Activated CD4-positive, alpha-beta T cell treated with anti-CD3 and anti-CD28 coated beads, Interleukin-2, amount 50 U/mL, for 16 hours (primary cell): ENCODE measurements at regions not wholly inside any gene's neighbourhood (a gene's known extent, or its start where the extent isn't known, plus 50 kb on each side); places are given as distances from the start of the nearest gene placed in this dataset.
A peak's percentile ranks its signal among the peaks of the same experiment; 100 is the strongest.
"Not testable (repeated sequence)": the region's sequence is repeated elsewhere in the genome, so short reads cannot be mapped to it uniquely, and the experiment has no call there.

Experiments
- DNase-seq: peaks from one replicate; pipeline ENCODE4 v3.0.0-alpha.2; 2020

DNA sequence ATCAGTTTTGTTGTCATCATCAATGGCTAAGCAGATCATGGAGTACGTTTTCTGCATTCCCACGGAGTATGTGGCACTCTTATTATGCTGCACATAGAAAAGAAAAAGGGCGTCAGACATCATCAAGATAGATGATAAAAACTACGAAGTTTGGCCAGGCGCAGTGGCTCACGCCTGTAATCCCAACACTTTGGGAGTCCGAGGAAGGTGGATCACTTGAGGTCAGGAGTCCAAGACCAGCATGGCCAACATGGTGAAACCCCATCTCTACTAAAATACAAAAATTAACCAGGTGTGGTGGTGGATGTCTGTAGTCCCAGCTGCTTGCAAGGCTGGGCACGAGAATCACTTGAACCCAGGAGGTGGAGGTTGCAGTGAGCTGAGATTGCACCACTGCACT is 312.8 kb downstream of the GOLGA6L6 start:
- DNase-seq: not testable (repeated sequence)

DNA sequence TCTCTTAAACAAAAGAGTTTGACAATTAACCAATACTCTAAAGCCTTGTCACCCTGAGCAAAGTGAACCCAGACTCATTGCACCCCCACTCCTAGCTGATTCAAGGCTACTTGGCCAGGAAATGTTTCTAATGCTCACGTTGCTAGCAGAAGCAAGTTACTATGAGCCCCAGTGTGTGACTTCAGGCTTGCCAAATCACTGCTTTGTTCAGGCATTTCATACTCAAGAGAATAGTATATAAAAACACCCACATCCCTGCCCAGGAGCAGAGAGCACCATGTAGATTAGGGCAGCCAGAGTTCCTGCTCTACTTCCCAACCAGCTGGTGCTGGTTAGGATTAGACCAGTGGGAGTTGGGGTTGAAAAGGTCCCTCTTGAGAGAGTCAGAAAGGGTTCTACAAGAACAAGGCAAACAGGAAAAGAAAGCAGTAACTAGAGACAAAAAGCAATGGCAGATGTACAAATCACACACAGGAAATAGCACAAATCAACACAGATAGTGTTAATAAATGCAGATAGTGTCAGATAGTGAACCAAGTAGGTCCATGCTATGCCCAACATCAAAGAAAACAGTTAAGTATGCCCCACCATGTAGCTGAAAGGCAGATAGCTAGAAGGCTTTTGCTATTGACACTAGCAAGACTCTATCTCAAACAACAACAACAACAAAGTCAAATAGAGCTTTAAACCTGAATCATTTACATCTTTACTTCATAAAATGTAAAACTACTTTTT is 314.3 kb downstream of the GOLGA6L6 start:
- not testable (repeated sequence) for DNase-seq

DNA sequence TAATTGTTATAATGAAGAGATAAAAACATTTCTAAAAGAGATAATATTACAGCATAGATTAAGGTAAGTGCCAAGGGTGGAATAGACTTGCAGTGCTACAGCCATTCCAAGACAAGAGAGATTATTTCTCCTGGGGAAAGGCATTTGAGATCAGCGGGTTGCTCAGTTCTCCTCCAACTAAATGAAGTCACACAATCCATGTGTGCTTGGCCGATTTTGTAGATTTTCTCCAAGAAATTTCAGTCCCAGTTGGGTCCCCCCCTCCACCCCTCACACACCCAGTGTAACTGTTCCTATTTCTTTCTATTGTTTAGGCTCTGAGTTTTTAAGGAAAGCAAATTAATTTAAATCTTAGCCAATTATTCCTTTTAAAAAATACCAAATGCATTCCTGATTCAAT is 315.1 kb downstream of the GOLGA6L6 start:
- not testable (repeated sequence) for DNase-seq

DNA sequence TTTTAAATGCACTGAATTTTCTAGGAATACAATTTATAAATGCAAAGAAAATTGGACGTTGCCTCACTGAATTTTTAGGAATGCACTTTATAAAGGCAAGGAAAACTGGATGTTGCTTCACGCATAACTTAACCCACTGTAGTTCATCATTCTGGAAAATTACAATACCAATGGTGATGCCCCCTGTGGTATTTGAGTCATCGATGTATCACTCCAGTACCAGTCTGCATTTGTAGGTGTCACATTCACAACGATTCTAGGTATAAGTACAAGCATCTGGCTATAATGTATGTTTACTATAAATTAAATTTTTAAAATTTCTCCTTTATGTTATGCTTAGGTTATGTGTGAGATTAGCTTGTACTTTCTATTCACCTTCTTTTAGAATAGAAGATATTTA is 320.5 kb downstream of the GOLGA6L6 start:
- not testable (repeated sequence) for DNase-seq

DNA sequence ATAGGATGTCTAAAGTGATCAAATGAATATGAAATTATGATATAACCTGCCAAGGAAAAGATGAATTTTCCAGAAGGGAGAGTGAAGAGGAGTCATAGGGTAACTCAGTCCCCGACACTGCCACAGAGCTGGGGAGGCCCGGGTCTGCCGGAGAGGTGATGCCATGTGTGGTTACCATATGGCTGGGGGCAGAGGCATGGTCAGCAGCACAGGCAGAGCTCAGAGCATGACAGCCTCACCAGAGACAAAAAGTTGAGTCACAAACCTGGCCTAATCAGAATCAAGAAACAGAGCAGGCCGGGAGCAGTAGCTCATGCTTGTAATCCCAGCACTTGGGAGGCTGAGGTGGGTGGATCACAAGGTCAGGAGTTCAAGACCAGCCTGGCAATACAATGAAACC is 322.4 kb downstream of the GOLGA6L6 start:
- DNase-seq: not testable (repeated sequence)

DNA sequence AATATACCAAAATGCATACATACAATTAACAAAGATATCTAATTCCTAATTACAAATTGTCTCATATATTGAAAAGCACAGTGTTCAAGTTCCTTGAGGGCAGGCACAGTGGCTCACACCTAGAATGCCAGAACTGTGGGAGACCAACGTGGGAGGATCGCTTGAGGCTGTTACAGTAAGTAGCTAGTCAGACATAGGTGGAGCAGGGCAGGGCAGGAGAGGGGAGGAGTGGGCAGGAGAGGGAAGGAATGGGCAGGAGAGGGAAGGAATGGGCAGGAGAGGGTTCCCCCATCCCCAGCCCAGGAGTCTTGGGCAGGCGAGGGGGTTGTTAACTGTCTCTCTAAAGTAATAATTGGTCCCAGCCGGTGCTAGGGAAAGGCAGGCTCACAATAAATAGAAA is 325.9 kb downstream of the GOLGA6L6 start:
- not testable (repeated sequence) for DNase-seq

DNA sequence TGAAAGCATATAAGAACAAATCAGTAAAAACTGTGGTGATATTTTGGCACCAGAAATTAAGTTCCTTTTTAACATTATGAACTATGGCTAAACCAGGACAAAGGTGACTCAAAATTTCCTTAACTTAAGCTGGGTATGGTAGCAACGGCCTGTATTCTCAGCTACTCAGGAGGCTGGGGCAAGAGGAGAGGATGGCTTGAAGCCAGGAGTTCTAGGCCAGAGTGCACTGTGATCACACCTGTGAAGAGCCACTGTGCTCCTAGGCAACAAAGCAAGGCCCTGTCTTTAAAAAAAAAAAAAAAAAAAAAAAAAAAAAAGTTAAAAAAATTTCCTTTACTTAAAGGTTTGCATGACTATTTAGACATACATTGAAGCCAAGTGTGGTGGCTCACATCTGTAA is 327.5 kb downstream of the GOLGA6L6 start:
- DNase-seq: not testable (repeated sequence)

DNA sequence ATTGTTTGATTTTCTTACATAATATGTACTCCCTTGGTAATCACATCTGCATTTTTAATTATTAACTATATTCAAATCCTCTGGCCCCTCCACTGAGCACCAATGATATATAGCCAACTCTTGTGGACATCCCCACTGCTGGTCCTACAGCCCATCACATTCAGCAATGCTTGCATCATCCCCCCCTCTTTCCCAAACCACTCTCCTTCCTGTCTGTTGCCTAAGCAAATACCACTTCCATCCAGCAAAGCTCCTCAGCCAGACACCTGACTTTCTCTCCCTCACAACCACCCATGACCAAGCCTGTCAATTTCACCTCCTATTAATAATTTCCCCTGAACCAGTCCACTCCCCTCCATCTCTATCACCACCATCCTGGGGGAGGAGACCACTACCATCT is 330.1 kb downstream of the GOLGA6L6 start:
- not testable (repeated sequence) for DNase-seq

DNA sequence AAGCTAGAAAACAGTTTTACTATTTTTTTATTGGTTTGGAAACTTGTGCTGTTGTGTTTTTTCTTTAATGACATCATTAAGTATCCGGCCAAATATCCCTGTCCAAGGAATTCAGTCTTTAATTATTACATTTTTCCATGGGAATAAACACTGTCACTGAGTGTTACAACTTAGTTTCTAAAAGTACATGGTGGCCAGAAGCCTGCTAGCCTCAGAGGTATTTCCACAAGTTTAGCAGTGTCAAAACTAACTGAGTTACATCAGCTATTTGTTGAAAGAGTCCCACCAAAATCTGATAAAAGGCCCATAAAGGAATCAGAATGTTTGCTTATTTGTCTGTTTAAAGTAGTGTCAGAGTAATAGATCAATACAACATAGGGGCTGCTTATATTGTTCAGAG is 331.6 kb downstream of the GOLGA6L6 start:
- not testable (repeated sequence) for DNase-seq

DNA sequence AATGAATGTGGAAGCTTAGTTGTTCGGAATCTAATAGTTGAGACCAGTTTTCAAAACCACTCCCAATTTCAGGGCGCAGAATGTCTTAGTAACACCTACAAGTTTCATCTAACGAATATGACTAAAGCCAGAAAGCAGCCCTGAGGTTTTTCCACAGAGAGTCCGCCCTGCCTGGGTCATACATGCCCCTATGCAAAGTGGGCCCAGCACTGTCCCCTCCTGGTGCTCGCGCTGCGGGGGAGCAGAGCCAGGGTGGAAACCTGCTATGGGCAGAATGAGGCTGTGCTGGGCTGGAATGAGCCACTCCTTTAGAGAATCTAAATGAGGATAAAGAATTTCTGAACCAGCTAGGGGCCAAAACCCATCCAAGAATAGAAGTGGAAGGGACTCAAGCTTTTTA is 334.0 kb downstream of the GOLGA6L6 start:
- DNase-seq: not testable (repeated sequence)

DNA sequence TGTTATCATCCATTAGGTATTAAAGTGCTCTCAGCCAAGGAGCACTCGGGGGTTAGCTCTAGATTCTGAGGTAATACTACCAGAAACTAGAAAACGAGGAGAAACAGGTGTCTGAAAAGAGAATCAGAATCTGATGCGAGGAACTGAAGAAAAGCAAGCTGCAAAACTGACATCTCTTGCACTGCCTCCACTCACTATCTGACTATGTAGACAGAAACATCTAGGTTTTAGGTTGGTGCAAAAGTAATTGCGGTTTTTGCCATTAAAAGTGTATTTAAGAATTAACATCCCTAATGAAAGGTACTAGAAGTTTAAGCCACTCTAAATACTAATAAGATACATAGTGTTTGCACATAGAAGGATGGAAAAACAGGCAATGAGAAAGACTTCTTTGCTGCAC is 334.4 kb downstream of the GOLGA6L6 start:
- DNase-seq: not testable (repeated sequence)

DNA sequence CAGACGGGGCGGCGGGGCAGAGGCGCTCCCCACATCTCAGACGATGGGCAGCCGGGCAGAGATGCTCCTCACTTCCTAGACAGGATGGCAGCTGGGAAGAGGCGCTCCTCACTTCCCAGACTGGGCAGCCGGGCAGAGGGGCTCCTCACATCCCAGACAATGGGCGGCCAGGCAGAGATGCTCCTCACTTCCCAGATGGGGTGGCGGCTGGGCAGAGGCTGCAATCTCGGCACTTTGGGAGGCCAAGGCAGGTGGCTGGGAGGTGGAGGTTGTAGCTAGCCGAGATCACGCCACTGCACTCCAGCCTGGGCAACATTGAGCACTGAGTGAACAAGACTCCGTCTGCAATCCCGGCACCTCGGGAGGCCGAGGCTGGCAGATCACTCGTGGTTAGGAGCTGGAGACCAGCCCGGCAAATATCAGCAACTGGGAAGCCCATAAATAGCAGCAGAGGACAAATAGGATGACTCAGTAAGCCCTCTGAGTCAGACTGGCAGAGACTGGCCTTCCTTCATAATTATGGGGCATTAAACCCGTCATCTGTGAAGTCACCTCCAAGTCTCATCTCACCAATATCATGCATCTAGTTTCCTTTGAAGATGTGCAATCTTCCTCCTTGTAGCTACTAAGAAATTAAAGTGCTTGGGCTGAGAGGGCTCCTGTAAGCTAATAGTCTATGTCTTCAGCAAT is 337.3 kb downstream of the GOLGA6L6 start:
- not testable (repeated sequence) for DNase-seq

DNA sequence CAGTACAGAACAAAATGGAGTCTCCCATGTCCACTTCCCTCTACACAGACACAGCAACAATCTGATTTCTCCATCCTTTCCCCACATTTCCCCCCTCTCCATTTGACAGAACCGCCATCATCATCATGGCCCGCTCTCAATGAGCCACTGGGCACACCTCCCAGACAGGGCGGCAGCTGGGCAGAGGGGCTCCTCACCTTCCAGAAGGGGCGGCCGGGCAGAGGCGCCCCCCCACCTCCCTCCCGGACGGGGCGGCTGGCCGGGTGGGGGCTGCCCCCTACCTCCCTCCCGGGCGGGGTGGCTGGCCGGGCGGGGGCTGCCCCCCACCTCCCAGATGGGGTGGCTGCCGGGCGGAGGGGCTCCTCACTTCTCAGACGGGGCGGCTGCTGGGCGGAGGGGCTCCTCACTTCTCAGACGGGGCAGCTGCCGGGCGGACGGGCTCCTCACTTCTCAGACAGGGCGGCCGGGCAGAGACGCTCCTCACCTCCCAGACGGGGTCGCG is 337.9 kb downstream of the GOLGA6L6 start:
- not testable (repeated sequence) for DNase-seq

DNA sequence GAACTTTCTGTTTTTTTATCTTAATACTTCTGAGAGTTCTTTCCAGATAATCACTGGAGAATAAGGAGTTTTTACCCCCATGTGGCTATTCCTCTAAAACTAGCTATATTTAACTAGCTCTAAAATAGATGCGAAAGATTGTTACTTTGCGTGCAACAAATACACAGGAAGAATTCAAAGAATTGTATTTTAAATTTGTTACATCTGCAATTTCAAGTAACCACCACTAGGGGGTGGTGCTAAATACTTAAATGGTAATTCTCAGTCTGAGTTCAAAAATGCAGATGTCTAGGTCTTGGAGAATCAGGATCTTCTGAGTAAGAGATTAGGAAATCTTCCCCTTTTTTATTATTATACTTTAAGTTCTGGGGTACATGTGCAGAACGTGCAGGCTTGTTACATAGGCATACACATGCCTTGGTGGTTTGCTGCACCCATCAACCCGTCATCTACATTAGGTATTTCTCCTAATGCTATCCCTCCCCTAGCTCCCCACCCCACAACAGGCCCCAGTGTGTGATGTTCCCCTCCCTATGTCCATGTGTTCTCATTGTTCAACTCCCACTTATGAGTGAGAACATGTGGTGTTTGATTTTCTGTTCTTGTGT is 346.9 kb downstream of the GOLGA6L6 start:
- not testable (repeated sequence) for DNase-seq

DNA sequence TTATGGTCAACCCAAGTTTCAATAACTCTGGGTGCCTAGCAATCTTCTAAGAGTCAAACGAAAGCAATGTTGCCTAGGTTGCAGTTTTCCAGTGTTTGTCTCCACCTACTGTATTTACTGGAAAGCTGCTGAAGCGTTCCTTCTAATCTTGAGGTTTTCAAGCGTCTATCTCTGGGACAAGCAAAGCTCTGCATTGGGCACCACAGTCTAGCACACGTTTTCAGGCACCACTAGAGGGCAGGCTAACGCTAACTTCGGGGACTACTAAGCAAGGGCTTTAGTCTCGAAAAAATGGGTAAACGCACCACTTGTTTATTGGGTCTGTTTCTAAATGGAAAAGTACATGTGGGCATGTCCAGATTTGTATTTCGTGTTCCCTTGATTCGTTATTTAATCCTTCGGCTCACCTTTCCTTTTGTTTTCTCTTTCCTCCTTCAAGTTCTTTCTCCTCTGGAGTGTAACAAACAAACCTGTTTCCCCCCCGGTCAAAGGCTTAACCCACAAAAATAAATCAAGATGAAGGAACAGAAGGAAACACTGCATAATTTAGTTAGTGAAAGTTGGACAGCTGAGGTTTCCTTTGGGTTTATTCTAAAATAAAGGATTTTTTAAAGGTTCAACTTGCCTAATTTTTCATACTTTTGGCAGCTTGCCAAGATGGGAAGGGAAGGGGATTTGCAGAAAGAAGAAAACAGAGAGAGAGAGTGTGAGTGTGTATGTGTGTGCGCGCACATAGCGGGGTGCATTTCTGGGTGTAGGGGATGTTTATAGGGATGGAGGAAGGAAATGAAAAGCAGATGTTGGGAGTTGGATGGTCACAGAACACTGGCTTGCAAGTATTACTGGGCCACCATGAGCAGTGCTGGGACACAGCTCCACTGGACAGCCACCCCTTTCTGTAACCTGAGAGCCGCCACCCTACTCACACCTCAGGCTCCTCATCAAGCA is 348.3 kb downstream of the GOLGA6L6 start:
- DNase-seq: peak; percentile 63

DNA sequence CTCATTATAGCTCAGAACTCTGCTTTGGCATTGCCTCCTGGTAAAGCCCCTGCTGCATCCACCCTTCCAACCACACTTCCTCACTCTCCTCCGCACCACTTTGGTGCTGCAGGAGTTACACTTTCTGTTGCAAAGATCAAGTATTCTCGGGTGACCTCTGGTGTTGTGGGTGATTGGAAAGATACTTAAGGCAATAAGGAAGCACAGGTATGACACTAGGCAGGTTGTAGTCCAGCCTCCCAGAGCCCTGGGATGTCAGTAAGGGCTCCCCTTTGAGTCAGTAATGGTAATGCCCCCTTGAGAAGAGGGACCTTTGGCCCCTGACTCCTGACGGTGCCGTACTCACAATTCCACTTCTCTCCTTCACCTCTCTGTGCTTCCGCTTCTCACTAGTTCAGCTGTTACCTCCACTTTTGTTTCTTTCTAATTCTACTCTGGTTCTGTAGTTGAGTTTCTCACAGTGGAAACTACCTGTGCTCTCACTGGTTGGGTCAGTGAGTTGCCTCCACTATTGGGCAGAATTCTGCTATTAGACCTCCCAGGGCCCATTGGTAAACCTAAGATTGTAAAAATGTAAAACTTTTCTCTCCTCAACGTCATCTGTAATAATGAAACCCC is 350.0 kb downstream of the GOLGA6L6 start:
- not testable (repeated sequence) for DNase-seq

DNA sequence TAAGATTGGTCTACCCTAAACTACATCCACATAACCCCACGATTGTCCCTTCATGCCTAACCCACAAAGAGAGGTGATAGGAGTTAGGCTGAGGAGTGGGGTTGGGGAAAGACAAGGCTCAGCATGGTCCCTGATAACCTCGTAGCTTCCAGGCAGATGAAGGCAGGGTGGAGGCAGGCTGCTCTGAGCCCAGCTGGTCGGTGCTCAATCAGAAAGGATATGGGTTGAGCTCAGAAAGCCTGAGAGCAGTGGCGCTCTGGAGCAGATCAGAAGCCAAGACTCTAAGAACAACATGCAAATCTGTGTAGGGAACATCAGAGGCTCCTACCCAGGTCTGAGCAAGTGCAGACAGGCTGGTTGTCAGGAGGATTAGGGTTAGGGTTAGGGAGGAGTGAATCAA is 353.0 kb downstream of the GOLGA6L6 start:
- not testable (repeated sequence) for DNase-seq

DNA sequence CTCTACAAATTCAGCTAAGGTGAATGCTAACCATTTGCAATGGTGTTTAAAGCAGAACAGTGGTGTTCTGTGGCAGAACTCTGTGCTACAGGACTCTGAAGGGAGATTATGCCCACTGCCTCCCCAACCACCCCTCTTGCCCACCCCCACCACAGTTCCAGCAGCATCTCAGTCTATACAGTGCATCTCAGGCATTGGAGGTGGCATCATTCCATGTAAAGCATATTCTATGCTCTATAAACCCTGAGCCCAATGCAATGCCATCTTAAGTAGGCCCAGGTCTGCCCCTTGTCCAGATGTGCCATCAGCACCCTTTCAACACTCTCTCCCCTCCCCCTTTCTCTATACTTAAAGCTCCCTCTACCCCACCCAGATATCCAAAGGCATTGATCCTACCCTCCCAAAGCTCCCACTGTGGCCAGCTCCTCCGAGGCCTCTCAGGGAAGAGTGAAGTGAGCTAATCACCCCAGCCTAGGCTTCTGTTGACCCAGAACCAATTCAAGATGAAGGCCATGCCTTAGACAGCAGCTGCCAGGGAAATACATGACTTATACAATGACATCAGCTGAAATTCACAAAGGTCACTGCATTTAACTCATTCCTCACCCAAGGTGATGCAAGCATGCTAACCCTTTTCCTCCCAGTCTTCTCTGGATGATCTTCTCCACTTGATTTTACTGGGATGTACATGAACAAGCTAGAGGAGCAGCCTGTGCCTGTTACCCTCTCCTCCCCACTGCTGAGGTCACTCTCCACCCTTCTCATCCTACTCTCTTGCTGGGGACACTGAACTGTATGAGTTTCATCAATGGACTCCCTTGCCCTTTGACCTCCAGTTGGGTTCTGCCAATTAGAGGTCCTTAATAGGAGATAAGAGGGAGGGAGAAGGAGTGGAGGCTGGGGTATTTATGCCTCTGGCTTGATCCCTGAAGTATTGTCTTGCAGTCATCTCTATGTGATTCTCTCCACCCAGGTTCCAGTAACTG is 353.9 kb downstream of the GOLGA6L6 start:
- not testable (repeated sequence) for DNase-seq

DNA sequence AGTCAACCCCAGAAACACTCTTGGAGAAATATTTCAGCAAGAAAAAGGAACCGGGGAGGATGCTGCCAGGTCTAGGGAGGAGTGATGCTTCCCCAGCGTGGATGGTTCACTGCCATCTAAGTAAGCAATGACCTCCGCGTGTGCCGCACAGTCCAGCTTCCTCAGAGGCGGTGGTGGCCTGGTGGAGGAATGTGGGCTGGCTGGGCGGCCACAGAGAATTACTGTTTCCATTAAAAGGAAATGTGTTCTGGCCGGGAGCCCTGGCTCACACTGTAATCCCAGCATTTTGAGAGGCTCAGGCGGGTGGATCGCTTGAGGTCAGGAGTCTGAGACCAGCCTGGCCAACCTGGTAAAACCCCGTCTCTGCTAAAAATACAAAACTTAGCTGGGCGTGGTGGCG is 356.7 kb downstream of the GOLGA6L6 start:
- DNase-seq: not testable (repeated sequence)

DNA sequence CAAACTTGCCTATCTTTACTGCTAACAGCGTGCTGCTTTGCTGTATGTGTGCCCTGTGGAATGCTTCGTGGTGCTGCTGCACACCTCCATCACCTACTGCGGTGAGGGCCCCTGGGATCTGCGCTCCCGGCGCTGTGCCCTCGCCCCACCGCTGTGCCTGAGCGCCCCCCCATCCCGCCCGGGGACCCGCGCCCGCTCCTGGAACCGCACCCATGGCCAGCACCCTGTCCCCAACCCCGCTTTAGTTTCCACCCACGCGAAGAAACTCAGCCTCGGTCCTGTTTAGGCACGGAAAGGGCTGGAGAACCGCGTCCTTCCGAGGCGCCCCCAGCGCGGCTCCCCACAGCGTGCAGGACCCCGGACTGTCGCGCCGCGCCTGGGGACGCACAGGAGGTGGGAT is 373.4 kb downstream of the GOLGA6L6 start:
- DNase-seq: not testable (repeated sequence)

DNA sequence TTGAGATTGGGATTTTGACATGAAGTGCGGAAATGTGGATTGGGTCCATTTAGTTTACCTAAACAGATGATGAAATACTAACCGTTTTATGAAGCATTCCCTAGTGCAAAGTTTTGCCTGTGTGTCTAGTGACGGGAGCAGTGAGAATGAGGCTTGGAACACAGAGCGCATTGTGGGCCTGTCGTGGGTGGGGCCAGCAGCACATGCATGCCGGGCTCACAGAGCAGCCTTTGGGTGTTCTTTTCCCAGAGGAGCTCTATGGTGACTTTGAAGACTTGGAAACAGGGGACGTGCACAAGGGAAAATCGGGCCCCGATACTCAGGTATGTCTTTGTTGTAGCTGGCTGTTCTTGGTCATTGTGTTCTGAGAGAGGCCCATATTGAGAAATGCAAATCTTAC is 388.1 kb downstream of the GOLGA6L6 start:
- DNase-seq: not testable (repeated sequence)
